ENCODE measurements at regions not wholly inside any gene's neighbourhood (a gene's known extent, or its start where the extent isn't known, plus 50 kb on each side); places are given as distances from the start of the nearest gene placed in this dataset.

- Mint-ChIP-seq H3K4me1 (no peaks in the 10 kb centered on the region), H3K9me3 (no peaks in the 10 kb centered on the region; the same call in 2 of the 3 replicates), H3K4me3 (no peak overlapping the region), H3K27ac (no peak overlapping the region), H3K36me3 (ENCODE audit: low read depth) (no peaks in the 10 kb centered on the region), H3K27me3 (ENCODE audit: insufficient read depth, low read depth, poor library complexity) (no peaks in the 10 kb centered on the region)
- Histone ChIP-seq H3K27ac (ENCODE audit: low read depth) (no peak overlapping the region), H3K4me3 (no peak overlapping the region), H3F3A (replicated peaks; ENCODE audit: low read depth) (no peaks in the 10 kb centered on the region), H3K9me2 (ENCODE audit: insufficient read depth) (peaks cover 8% of the 10 kb centered on the region; the same call in 1 of the 2 replicates), H4K20me1 (replicated peaks; ENCODE audit: insufficient read depth) (no peaks in the 10 kb centered on the region), H3K27me3 (ENCODE audit: insufficient read depth) (no peaks in the 10 kb centered on the region), H3K4me1 (ENCODE audit: insufficient read depth) (no peaks in the 10 kb centered on the region), H2AFZ (no peak overlapping the region), H3K36me3 (ENCODE audit: insufficient read depth) (no peaks in the 10 kb centered on the region), H3K79me2 (replicated peaks; ENCODE audit: insufficient read depth) (no peaks in the 10 kb centered on the region), H3K4me2 (no peak overlapping the region)
- no peak for DNase-seq (ENCODE audit: low spot score)
- TF ChIP-seq ZNF114 (CRISPR knock-in tag; IDR thresholded peaks at IDR 0.05): no peak
- no peak for TF ChIP-seq EZH2phosphoT487 (IDR thresholded peaks at IDR 0.05; ENCODE audit: unreplicated experiment)
- no peak for TF ChIP-seq CTCF (conservative IDR thresholded peaks at IDR 0.05; ENCODE audit: low read depth in 2 of 2)
- TF ChIP-seq NANOG (IDR thresholded peaks at IDR 0.05; ENCODE audit: borderline replicate concordance): no peak
- TF ChIP-seq, protein P1, sequence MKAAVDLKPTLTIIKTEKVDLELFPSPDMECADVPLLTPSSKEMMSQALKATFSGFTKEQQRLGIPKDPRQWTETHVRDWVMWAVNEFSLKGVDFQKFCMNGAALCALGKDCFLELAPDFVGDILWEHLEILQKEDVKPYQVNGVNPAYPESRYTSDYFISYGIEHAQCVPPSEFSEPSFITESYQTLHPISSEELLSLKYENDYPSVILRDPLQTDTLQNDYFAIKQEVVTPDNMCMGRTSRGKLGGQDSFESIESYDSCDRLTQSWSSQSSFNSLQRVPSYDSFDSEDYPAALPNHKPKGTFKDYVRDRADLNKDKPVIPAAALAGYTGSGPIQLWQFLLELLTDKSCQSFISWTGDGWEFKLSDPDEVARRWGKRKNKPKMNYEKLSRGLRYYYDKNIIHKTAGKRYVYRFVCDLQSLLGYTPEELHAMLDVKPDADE (IDR thresholded peaks at IDR 0.05): no peak
- no peak for TF ChIP-seq ZNF462 (CRISPR knock-in tag; IDR thresholded peaks at IDR 0.05)
- TF ChIP-seq POLR2AphosphoS5 (IDR thresholded peaks at IDR 0.05; ENCODE audit: low read depth): no peak
- TF ChIP-seq ZNF331 (CRISPR knock-in tag; IDR thresholded peaks at IDR 0.05; ENCODE audit: low read depth): no peak
- TF ChIP-seq, protein P2, sequence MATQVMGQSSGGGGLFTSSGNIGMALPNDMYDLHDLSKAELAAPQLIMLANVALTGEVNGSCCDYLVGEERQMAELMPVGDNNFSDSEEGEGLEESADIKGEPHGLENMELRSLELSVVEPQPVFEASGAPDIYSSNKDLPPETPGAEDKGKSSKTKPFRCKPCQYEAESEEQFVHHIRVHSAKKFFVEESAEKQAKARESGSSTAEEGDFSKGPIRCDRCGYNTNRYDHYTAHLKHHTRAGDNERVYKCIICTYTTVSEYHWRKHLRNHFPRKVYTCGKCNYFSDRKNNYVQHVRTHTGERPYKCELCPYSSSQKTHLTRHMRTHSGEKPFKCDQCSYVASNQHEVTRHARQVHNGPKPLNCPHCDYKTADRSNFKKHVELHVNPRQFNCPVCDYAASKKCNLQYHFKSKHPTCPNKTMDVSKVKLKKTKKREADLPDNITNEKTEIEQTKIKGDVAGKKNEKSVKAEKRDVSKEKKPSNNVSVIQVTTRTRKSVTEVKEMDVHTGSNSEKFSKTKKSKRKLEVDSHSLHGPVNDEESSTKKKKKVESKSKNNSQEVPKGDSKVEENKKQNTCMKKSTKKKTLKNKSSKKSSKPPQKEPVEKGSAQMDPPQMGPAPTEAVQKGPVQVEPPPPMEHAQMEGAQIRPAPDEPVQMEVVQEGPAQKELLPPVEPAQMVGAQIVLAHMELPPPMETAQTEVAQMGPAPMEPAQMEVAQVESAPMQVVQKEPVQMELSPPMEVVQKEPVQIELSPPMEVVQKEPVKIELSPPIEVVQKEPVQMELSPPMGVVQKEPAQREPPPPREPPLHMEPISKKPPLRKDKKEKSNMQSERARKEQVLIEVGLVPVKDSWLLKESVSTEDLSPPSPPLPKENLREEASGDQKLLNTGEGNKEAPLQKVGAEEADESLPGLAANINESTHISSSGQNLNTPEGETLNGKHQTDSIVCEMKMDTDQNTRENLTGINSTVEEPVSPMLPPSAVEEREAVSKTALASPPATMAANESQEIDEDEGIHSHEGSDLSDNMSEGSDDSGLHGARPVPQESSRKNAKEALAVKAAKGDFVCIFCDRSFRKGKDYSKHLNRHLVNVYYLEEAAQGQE (IDR thresholded peaks at IDR 0.05; ENCODE audit: unreplicated experiment): no peak
- no peak for TF ChIP-seq CREB1 (CRISPR knock-in tag; IDR thresholded peaks at IDR 0.05; ENCODE audit: low read depth)
- no peak for TF ChIP-seq JUNB (IDR thresholded peaks at IDR 0.05; ENCODE audit: unreplicated experiment)
- TF ChIP-seq EZH2 (IDR thresholded peaks at IDR 0.05; ENCODE audit: low read depth, unreplicated experiment): no peak
- TF ChIP-seq STAT1 (IDR thresholded peaks at IDR 0.05; ENCODE audit: unreplicated experiment): no peak
- ATAC-seq: no peak
Observed at GRCh38 chr4:122541996-122542395, 78.9 kb downstream of the IL21 start.
